Cardiac muscle cell (in vitro differentiated cells and primary cell): ENCODE measurements at regions not wholly inside any gene's neighbourhood (a gene's known extent, or its start where the extent isn't known, plus 50 kb on each side); places are given as distances from the start of the nearest gene placed in this dataset.
A peak's percentile ranks its signal among the peaks of the same experiment; 100 is the strongest.

Experiments
- DNase-seq, 2 donors: peaks; one replicate each; pipeline versions ENCODE4 v3.0.0 to v3.0.0-alpha.2; 2010 to 2017; ENCODE audit warnings: low read depth in 1 of 2, low spot score in 1 of 2
- H3K27ac ChIP-seq: fragments of 200-600 bp; sonication (generic); 2 replicates; pipeline ENCODE4 v1.5.1; 2016
- H3K27me3 ChIP-seq: fragments of 200-600 bp; sonication (generic); 2 replicates; pipeline ENCODE4 v1.6.0; 2016; ENCODE audit warnings: control low read depth
- H3K36me3 ChIP-seq: fragments of 200-600 bp; sonication (generic); 2 replicates; pipeline ENCODE4 v1.5.1; 2016; ENCODE audit warnings: control low read depth
- H3K4me1 ChIP-seq: fragments of 200-600 bp; sonication (generic); 2 replicates; pipeline ENCODE4 v1.8.1; 2017; ENCODE audit warnings: low read depth, mild to moderate bottlenecking, mixed run types
- H3K4me3 ChIP-seq: fragments of 200-600 bp; sonication (generic); 2 replicates; pipeline ENCODE4 v1.5.1; 2016; ENCODE audit warnings: mild to moderate bottlenecking
- H3K9me3 ChIP-seq: fragments of 200-600 bp; sonication (generic); 2 replicates; pipeline ENCODE4 v1.5.1; 2017; ENCODE audit warnings: low read depth, mild to moderate bottlenecking, control low read depth
- CTCF ChIP-seq: IDR thresholded peaks from 2 replicates; pipeline ENCODE4 v1.5.1; 2012; ENCODE audit warnings: low read depth, mild to moderate bottlenecking, low read length

GRCh38 chr18:2086439-2086838 lies 484.9 kb downstream of the METTL4 start:
- H3K27ac ChIP-seq = no peak overlapping the region
- H3K4me3 ChIP-seq = no peak overlapping the region
- TF ChIP-seq CTCF = no peak
- DNase-seq = no peak
- no peaks in the 10 kb centered on the region for H3K4me1 ChIP-seq
- no peaks in the 10 kb centered on the region for H3K36me3 ChIP-seq
- no peaks in the 10 kb centered on the region for H3K27me3 ChIP-seq
- H3K9me3 ChIP-seq = no peaks in the 10 kb centered on the region

- no peak overlapping the region for H3K4me3 ChIP-seq
- H3K27me3 ChIP-seq = no peaks in the 10 kb centered on the region
- peak in 1 of 2 donors; percentile 91 for DNase-seq
- no peaks in the 10 kb centered on the region for H3K36me3 ChIP-seq
- no peak for TF ChIP-seq CTCF
- H3K27ac ChIP-seq = no peak overlapping the region
- H3K4me1 ChIP-seq = peaks cover 4% of the 10 kb centered on the region
- H3K9me3 ChIP-seq = no peaks in the 10 kb centered on the region
Observed at GRCh38 chr18:2087877-2088673, 483.2 kb downstream of the METTL4 start.

- H3K9me3 ChIP-seq = no peaks in the 10 kb centered on the region
- H3K4me1 ChIP-seq = peaks cover 4% of the 10 kb centered on the region
- no peaks in the 10 kb centered on the region for H3K36me3 ChIP-seq
- DNase-seq = no peak
- no peaks in the 10 kb centered on the region for H3K27me3 ChIP-seq
- no peak for TF ChIP-seq CTCF
- no peak overlapping the region for H3K4me3 ChIP-seq
- H3K27ac ChIP-seq = no peak overlapping the region
Observed at GRCh38 chr18:2089396-2089795, 481.9 kb downstream of the METTL4 start.

- no peak for DNase-seq
- H3K27me3 ChIP-seq = no peaks in the 10 kb centered on the region
- H3K4me1 ChIP-seq = peaks cover 4% of the 10 kb centered on the region
- H3K9me3 ChIP-seq = no peaks in the 10 kb centered on the region
- no peaks in the 10 kb centered on the region for H3K36me3 ChIP-seq
- no peak overlapping the region for H3K27ac ChIP-seq
- no peak for TF ChIP-seq CTCF
- H3K4me3 ChIP-seq = no peak overlapping the region
Observed at GRCh38 chr18:2091937-2092336, 479.4 kb downstream of the METTL4 start.

- H3K4me3 ChIP-seq = no peak overlapping the region
- no peak overlapping the region for H3K27ac ChIP-seq
- no peak for DNase-seq
- no peaks in the 10 kb centered on the region for H3K27me3 ChIP-seq
- no peaks in the 10 kb centered on the region for H3K9me3 ChIP-seq
- no peak for TF ChIP-seq CTCF
- peaks cover 4% of the 10 kb centered on the region for H3K4me1 ChIP-seq
- H3K36me3 ChIP-seq = no peaks in the 10 kb centered on the region
Observed at GRCh38 chr18:2096551-2096950, 474.8 kb downstream of the METTL4 start.
